ENCODE measurements at regions not wholly inside any gene's neighbourhood (a gene's known extent, or its start where the extent isn't known, plus 50 kb on each side); places are given as distances from the start of the nearest gene placed in this dataset.

DNA sequence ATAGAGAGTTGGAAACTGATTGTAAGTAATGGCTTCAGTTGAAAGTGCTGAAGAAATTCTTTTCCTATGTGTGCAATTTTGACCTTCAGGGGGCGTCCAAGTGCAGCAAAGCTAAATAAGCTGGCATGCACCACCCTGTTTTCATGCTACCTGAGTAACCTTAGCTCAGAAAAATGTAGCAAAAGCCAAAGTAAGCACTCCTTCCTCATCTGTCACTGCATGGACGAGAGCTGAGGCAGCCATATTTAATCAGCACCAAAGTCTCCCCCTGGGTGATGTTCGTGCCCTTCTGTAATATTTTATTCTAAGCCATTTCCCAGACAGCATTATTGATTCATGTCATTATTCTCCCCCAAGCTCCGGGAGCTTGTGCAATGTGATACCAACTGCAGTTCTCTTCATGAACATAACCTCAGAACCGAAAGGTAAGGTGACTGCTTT, 123.1 kb downstream of the RPS12 start:
- DNase-seq (ENCODE audit: low read depth), result peak; percentile 6

DNA sequence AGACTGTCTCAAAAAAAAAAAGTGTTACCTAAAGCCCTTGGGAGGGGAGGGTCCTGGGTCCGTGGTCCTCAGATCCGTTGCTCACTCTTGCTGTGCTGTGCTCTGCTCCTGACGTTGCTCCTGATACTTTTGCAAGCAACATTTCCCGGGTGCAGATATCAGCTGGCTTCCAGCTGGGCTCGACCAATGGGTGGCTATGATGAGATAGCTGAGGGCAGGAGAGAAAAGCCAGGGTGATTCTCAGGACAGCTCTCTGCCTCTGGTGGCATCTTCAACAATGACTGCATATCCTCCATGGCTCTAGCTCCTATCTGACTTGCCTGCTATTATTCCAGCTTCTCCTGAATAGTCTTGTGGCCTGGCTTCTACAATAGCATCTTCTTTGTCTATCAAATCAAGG, 134.5 kb downstream of the RPS12 start:
- DNase-seq (ENCODE audit: low read depth), result no peak

- DNase-seq (ENCODE audit: low read depth), result no peak
These were observed 136.2 kb downstream of the RPS12 start for GRCh38 chr6:132950566-132950965.

DNA sequence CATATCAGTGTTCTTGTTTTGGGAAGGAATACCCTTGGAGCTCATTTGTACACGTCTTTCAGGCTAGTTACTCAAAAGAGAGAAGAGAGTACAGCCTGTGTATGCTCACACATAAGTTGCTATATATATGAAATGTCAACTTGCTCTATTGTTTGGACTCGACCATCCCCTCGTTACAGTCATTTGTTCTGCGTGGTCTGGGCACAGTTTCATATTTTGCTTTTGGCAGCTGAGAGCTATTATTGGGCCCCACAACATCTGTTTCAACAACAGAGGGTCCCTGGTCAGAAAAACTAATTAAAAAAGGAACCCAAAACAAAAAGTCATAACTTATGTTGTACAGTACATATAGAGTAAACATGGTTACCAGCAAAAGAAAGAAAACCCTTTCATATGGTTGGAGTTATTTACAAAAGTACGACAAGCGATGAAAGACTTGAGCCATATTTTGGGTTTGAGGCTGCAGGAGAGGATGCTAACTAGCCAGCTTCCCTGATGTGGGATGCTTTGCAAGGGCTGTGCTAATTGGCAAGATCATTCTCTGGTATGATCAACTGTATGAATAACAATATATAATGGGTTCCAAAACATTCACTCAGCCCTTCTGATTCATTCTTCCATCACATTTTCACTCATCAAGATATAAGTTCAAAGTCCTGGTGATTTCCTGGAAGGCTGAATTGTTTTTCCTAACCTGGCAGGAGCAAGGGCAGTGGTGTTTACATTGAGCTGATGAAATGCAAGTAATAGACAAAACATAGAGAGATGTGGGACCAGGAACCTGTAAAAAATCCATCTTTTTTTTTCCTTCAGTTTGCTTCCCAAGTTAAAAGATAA, 137.9 kb downstream of the RPS12 start:
- no peak for DNase-seq (ENCODE audit: low read depth)

DNA sequence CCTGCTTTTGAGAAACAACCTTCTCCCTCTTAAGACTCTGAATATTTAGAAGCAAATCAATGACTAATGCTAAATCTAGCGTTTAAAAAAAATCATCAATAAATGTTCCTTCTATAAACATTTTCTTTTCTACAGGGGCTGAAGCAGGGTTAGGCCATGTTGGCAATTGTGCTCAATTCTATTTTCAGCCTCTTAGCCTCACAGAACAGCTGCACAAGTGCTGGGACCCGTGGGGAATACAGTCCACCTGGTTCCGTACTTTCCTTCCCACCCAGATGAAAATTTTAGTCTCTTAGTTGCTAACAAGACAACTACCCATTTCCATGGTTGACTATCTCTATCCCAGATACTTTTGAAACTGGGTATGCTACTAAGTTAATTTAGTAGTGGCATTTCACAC, 138.6 kb downstream of the RPS12 start:
- no peak for DNase-seq (ENCODE audit: low read depth)

DNA sequence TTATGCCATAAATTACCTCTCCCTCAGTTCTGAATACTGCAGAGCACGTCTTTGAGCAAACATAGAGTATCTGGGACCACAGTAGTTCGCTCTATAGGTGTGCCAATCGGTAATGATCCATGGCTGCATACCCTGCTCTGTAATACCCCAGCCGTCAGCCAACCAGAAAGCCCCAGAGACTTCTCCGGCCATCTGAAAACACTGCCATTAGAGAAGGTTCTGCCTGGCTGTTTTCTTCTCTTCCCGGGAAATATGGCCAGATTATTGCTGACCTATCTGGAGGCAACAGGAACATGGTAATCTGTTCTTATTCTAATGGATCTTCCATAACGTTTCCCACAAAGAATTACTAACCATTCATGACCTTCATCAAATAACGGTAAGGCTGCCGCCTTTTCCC, 139.9 kb downstream of the RPS12 start:
- DNase-seq (ENCODE audit: low read depth), result no peak

- no peak for DNase-seq (ENCODE audit: low read depth)
These were observed 140.6 kb downstream of the RPS12 start for GRCh38 chr6:132954936-132955335.

DNA sequence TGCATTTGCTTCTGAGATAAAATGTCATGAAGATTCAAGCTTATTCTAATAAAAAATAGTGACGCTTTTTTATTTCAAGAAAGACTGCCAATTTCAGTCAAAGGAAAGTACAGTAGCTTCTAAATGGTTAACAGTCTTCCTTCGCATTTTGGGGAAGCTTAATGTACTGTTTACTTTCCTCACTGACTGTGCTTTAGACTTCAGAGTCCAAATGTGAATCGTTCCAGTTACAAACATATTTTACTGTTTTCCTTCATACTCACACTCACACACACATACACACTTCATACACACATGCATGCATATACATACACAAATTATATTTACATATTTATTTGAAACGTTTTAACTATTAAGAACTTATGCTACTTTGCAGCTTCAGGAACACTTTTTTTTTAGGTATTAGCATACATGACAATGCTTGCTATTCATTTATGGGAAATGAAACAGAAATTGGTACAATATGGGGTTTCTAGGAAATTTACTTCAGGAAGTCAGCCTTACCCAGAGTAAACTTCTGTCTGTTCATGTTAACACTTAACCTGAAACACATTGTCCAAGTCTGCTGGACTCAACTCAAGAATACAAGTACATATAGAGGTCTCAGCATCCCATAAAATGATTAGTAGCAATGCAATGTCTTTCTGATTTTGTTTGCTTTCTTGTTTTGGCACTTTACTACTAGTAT, 145.4 kb downstream of the RPS12 start:
- no peak for DNase-seq (ENCODE audit: low read depth)

GRCh38 chr6:132960720-132961119, 146.4 kb downstream of the RPS12 start:
- no peak for DNase-seq (ENCODE audit: low read depth)

GRCh38 chr6:132961122-132961521, 146.8 kb downstream of the RPS12 start:
- peak; percentile 44 for DNase-seq (ENCODE audit: low read depth)

DNA sequence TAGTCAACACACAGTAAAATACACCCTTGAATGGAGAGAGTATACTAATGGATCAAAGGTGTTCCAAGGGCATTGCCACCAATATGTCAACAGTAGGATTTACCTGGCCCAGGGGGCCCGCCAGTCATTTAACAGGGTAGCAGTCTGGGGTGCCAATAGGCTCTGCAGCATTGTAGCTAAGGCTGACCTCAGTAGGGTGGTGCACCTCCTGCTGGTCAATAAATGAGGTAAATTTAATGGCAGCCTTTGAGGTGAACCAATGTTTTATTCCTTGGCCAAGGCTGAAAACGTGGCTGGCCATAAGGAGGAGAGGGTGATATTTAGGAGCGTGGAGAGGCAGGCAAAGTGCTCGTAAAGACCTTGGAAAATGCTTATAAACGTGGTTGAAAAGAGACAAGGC, 147.2 kb downstream of the RPS12 start:
- no peak for DNase-seq (ENCODE audit: low read depth)

GRCh38 chr6:132962936-132963868, 148.8 kb downstream of the RPS12 start:
- peak; percentile 26 for DNase-seq (ENCODE audit: low read depth)

DNA sequence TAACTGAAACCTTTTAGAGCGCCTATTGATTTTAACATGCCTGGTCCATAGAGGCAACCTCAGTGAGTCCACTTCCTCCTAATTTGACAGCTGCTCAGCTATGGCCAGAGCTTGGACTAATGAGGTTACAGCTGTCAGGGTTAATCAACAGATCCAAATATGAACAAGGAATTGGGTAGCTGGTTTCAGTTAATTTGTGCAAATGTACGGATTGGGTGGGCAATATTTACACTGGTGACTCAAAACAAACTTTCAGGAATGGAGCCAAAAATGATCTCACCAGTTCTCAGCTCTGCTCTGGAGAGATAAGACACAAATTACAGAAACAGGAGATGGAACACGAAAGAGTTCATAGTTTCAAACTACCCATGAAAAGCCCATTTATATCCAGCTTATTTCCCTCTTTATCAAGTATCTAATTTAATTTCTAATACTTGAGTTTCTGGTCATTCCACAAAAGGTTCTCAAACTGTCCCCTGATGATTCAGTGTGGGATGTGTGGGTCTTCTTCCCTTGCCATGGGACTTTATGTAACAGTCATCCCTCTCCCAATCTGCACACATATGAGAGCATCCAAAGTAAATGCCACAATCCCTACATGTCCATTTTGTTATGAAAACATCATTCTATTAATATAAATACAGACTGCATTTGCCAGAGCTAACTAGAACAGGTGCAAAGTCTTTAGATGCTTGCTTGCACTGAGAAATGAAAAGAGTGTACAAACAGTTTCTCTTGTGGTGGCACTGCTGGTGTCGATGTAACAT, 149.9 kb downstream of the RPS12 start:
- no peak for DNase-seq (ENCODE audit: low read depth)

DNA sequence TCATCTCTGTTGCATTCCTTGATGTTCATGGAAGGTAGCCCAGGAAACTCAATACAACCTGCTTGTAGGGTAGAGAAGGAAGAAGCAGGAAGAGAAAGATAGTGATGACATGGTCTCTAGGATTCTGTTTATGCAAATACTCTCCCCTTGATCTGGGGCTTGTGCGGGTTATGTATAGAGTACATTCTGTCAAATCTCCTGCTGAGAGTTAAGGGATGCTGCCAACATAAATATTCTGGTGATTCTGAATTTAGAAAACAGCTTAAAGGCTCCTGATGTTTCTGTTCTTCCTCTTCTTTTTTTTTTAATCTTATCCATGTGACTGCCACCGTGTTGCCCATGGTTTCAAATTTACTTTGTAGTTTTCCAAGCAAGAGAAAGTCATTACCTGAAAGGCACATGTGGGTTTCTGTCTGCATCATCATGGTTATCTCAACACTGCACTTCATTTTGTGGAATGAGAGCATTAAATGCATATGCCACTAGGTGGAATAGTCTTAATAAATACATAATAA, 150.6 kb downstream of the RPS12 start:
- no peak for DNase-seq (ENCODE audit: low read depth)

GRCh38 chr6:132967871-132968270, 153.5 kb downstream of the RPS12 start:
- no peak for DNase-seq (ENCODE audit: low read depth)

GRCh38 chr6:132968419-132968950, 154.1 kb downstream of the RPS12 start:
- no peak for DNase-seq (ENCODE audit: low read depth)

- DNase-seq (ENCODE audit: low read depth), result no peak
These were observed 154.8 kb downstream of the RPS12 start for GRCh38 chr6:132969196-132969595.

DNA sequence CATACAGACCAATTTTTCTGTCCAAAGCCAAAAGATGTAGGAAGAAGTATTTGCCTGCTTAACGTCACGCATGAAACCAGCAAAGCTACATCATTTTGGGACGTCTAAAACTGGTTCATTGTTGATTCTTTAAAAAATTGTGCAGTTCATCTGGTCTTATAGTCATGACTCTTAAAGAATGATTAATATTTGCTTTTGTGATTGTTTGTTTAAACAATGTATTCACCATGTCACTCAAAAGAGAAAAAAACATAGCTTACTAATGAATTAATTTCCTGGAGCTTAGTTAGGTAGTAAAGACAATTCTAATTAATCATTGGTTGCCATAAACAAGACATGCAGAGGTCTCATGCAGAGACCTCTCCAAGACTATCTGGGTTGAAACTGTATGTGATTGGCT, 157.3 kb downstream of the RPS12 start:
- no peak for DNase-seq (ENCODE audit: low read depth)

DNA sequence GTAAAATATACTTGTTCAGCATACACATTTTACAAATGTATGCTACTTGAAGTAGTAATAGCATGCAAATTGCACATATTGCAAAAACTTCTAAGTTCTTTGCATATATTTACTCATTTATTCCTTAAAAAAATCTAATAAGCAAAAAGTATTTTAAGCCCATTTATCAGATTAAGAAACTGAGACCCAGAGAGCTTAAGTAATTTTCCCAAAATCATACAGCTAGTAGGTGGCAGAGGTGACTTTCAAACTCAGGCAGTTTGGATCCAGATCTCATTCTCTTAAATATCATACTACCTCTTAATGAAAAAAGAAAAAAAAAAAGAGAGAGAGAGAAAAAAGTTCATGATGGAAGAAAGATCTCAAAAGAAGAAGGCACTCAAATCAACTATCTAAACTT, 157.9 kb downstream of the RPS12 start:
- no peak for DNase-seq (ENCODE audit: low read depth)

- DNase-seq (ENCODE audit: low read depth), result no peak
These were observed 158.6 kb downstream of the RPS12 start for GRCh38 chr6:132972971-132973370.

DNA sequence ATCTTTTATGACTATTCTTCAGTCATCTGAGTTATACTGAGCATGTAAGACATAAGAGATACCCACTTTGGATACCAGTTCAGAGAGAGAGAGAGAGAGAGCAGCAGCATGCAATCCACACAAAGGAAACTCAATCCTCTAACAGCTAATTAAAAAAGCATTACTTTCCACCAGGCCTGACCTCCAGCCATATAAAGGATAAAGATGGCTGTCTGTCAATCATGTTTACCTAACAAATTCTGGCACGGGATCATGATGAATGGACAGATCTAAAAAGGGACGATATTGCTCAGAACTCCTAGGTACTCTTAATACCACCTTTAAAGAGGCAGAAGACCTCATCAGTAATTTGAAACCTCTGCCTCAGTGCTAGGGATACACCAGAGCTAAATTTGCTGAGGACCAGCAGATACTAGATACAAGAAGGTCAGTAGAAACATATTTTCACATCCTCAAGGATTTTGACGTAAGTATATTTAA, 159.2 kb downstream of the RPS12 start:
- DNase-seq (ENCODE audit: low read depth), result no peak
